ENCODE measurements at regions not wholly inside any gene's neighbourhood (a gene's known extent, or its start where the extent isn't known, plus 50 kb on each side); places are given as distances from the start of the nearest gene placed in this dataset.

DNA sequence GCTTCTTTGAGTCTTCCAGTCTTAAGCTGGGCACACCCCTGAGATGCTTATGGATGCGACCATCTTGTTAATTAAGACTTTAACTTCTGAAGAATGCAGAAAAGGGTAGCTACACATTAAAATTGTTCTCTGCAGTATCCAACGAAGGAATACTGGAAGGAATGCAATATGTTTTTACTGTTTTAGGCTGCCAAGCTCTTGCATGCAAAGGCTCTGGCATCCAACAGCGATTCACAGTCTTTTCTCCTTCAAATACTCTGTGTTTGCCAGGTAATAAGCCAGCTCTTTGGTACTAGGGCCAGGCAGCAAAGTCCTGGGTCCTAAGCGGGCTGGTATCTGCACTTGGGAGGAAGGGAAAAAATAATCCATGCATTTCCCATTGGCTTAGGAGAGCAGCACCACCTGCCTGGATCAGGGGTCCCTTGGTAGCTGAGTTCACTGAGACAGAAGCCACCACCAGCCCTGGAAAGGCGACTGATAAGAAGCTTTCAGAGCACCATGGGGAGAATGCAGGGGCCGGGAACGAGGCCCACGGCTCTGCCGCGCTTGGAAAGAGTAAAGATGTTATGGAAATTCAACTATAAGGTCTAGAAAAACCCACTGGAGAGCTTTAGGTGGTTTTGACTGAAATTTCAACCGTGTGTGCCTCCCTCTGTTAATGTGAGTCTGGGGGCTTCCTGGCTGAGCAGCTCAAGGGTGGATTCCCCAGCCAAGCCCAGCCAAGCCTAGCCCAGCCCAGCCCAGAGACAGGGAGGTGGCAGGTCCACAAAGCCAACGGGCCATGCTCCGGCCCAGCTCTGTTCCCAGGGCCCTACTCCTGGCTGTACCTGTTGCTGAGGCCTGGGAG, 67.0 kb upstream of the CCND1 start:
- Histone ChIP-seq H3K4me2 (ENCODE audit: insufficient read depth, insufficient read length, low read length) (no peak overlapping the region), H3K27ac (ENCODE audit: insufficient read length, low read depth, low read length) (no peak overlapping the region), H3K56ac (ENCODE audit: insufficient read length, low read depth, low read length) (no peak overlapping the region), H3K14ac (ENCODE audit: insufficient read depth, low read length) (no peak overlapping the region), H3T11ph (ENCODE audit: low read length) (no peak overlapping the region), H2BK120ac (ENCODE audit: low read depth, low read length, poor library complexity, severe bottlenecking) (no peak overlapping the region), H2BK5ac (ENCODE audit: insufficient read length, low read length) (no peak overlapping the region), H4K5ac (ENCODE audit: insufficient read length, low read depth, low read length) (no peak overlapping the region), H4K8ac (replicated peaks; ENCODE audit: insufficient read length, low read depth, low read length) (no peak overlapping the region), H2AFZ (ENCODE audit: low read length) (no peak overlapping the region), H3K27me3 (ENCODE audit: insufficient read depth, low read length) (no peaks in the 10 kb centered on the region), H3K18ac (ENCODE audit: insufficient read length, low read depth, low read length) (no peak overlapping the region), H4K20me1 (ENCODE audit: control insufficient read depth, insufficient read depth, insufficient read length) (no peaks in the 10 kb centered on the region), H3K9me3 (ENCODE audit: control insufficient read depth, low read depth, low read length) (no peaks in the 10 kb centered on the region), H2BK12ac (ENCODE audit: insufficient read length, low read depth, low read length) (no peak overlapping the region), H3K79me1 (ENCODE audit: insufficient read depth, low read depth, low read length, poor library complexity, severe bottlenecking) (no peaks in the 10 kb centered on the region), H3K23me2 (ENCODE audit: insufficient read length, low read depth, low read length, poor library complexity, severe bottlenecking) (no peaks in the 10 kb centered on the region), H2BK20ac (ENCODE audit: low read depth, low read length, poor library complexity, severe bottlenecking) (no peak overlapping the region), H3K9ac (ENCODE audit: extremely low read depth, insufficient read length, low read length) (no peak overlapping the region), H3K23ac (ENCODE audit: insufficient read length, low read depth, low read length) (no peak overlapping the region), H4K91ac (ENCODE audit: insufficient read length, low read depth, low read length) (no peak overlapping the region), H3K4ac (ENCODE audit: low read depth, low read length) (no peak overlapping the region), H3K4me1 (ENCODE audit: insufficient read depth, low read length) (no peaks in the 10 kb centered on the region), H2BK15ac (ENCODE audit: low read depth, low read length) (no peak overlapping the region), H3K79me2 (ENCODE audit: insufficient read depth, low read length) (no peaks in the 10 kb centered on the region), H2AK5ac (ENCODE audit: insufficient read length, low read length) (no peak overlapping the region)
- DNase-seq: no peak
- Mint-ChIP-seq H3K36me3 (ENCODE audit: insufficient read depth in 1 of 3, low read depth in 3 of 3) (no peaks in the 10 kb centered on the region), H3K9me3 (no peaks in the 10 kb centered on the region; a peak in 1 of 5 replicates), H3K4me3 (no peak overlapping the region), H3K4me1 (no peaks in the 10 kb centered on the region; a peak in 1 of 4 replicates), H3K27me3 (ENCODE audit: low read depth) (peaks cover 6% of the 10 kb centered on the region), H3K27ac (no peak overlapping the region)
- TF ChIP-seq, protein P1, sequence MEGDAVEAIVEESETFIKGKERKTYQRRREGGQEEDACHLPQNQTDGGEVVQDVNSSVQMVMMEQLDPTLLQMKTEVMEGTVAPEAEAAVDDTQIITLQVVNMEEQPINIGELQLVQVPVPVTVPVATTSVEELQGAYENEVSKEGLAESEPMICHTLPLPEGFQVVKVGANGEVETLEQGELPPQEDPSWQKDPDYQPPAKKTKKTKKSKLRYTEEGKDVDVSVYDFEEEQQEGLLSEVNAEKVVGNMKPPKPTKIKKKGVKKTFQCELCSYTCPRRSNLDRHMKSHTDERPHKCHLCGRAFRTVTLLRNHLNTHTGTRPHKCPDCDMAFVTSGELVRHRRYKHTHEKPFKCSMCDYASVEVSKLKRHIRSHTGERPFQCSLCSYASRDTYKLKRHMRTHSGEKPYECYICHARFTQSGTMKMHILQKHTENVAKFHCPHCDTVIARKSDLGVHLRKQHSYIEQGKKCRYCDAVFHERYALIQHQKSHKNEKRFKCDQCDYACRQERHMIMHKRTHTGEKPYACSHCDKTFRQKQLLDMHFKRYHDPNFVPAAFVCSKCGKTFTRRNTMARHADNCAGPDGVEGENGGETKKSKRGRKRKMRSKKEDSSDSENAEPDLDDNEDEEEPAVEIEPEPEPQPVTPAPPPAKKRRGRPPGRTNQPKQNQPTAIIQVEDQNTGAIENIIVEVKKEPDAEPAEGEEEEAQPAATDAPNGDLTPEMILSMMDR (conservative IDR thresholded peaks at IDR 0.05): no peak
- WGBS (ENCODE audit: extremely low coverage, insufficient read length, low lambda C conversion rate): no CpG with 5 or more reads among the region's 13 CpGs

All from H9 (cell line).